ENCODE measurements at regions not wholly inside any gene's neighbourhood (a gene's known extent, or its start where the extent isn't known, plus 50 kb on each side); places are given as distances from the start of the nearest gene placed in this dataset.

GRCh38 chr2:147149575-147150240, 695.1 kb upstream of the ACVR2A start:
- TF ChIP-seq EZH2 (IDR thresholded peaks at IDR 0.05; ENCODE audit: low read length, missing control alignments) (no peak), CTCF (conservative IDR thresholded peaks at IDR 0.05 in 1 of 2, IDR thresholded peaks at IDR 0.05 in 1 of 2; ENCODE audit: low read depth in 1 of 2, low read length in 2 of 2) (no peak)

Data from fibroblast of lung (primary cell).